Astrocyte (in vitro differentiated cells and primary cell): ENCODE measurements at regions not wholly inside any gene's neighbourhood (a gene's known extent, or its start where the extent isn't known, plus 50 kb on each side); places are given as distances from the start of the nearest gene placed in this dataset.

Experiments used
- DNase-seq: peaks from one replicate; pipeline ENCODE4 v3.0.0-alpha.2; 2010; ENCODE audit warnings: low read depth
- FAIRE-seq: peaks from 2 replicates; lab custom pipeline; 2011; peaks lifted over from hg19 to GRCh38; lab: Jason Lieb, UNC
- H2AFZ ChIP-seq: 2 replicates; pipeline ENCODE4 v1.6.0; 2012; ENCODE audit warnings: low read depth, low read length, inconsistent platforms
- H3K27ac ChIP-seq: 2 replicates; pipeline ENCODE4 v1.5.1; 2011; ENCODE audit warnings: low read depth, low read length, inconsistent platforms
- H3K27me3 ChIP-seq: 2 replicates; pipeline ENCODE4 v1.6.0; 2011; ENCODE audit warnings: low read length, inconsistent platforms; ENCODE audit not compliant: insufficient read depth
- H3K36me3 ChIP-seq: 2 replicates; pipeline ENCODE4 v1.5.1; 2011; ENCODE audit warnings: low read length, inconsistent platforms; ENCODE audit not compliant: insufficient read depth
- H3K4me1 ChIP-seq: 2 replicates; pipeline ENCODE4 v1.5.1; 2011; ENCODE audit warnings: low read length, inconsistent platforms; ENCODE audit not compliant: insufficient read depth
- H3K4me2 ChIP-seq: 2 replicates; pipeline ENCODE4 v1.6.0; 2012; ENCODE audit warnings: low read length, inconsistent platforms
- H3K4me3 ChIP-seq: 2 replicates; pipeline ENCODE4 v1.5.1; 2011; ENCODE audit warnings: low read depth, mild to moderate bottlenecking, low read length, inconsistent platforms; ENCODE audit not compliant: insufficient read depth
- H3K79me2 ChIP-seq: 2 replicates; pipeline ENCODE4 v1.6.0; 2012; ENCODE audit warnings: mild to moderate bottlenecking, low read length, inconsistent platforms; ENCODE audit not compliant: insufficient read depth
- H3K9ac ChIP-seq: 2 replicates; pipeline ENCODE4 v1.6.0; 2012; ENCODE audit warnings: mild to moderate bottlenecking, low read length, inconsistent platforms
- H3K9me3 ChIP-seq: 2 replicates; pipeline ENCODE4 v1.5.1; 2012; ENCODE audit warnings: low read depth, mild to moderate bottlenecking, low read length, inconsistent platforms; ENCODE audit not compliant: insufficient read depth
- H4K20me1 ChIP-seq: 2 replicates; pipeline ENCODE4 v1.6.0; 2012; ENCODE audit warnings: low read length, inconsistent platforms; ENCODE audit not compliant: insufficient read depth
- H3K27ac Mint-ChIP-seq: one replicate; pipeline ENCODE4 v1.8.0; 2021; ENCODE audit warnings: mild to moderate bottlenecking, mixed read lengths; ENCODE audit not compliant: unreplicated experiment
- H3K27me3 Mint-ChIP-seq: one replicate; pipeline ENCODE4 v1.8.0; 2021; ENCODE audit warnings: low read depth, mixed read lengths; ENCODE audit not compliant: unreplicated experiment
- H3K36me3 Mint-ChIP-seq: one replicate; pipeline ENCODE4 v1.8.0; 2021; ENCODE audit warnings: low read depth, mixed read lengths; ENCODE audit not compliant: unreplicated experiment
- H3K4me1 Mint-ChIP-seq: one replicate; pipeline ENCODE4 v1.8.0; 2021; ENCODE audit warnings: low read depth, mixed read lengths; ENCODE audit not compliant: unreplicated experiment
- H3K4me3 Mint-ChIP-seq: one replicate; pipeline ENCODE4 v1.8.0; 2021; ENCODE audit warnings: mild to moderate bottlenecking, moderate library complexity, mixed read lengths; ENCODE audit not compliant: unreplicated experiment
- H3K9me3 Mint-ChIP-seq: one replicate; pipeline ENCODE4 v1.8.0; 2021; ENCODE audit warnings: mild to moderate bottlenecking, mixed read lengths; ENCODE audit not compliant: unreplicated experiment
- EZH2 ChIP-seq: IDR thresholded peaks from 2 replicates; pipeline ENCODE4 v1.6.1; 2012; ENCODE audit warnings: mild to moderate bottlenecking, low read length, inconsistent platforms; ENCODE audit not compliant: insufficient read depth
- TF ChIP-seq, protein P1 (sequence below): IDR thresholded peaks from 2 replicates; pipeline ENCODE4 v1.5.1; 2011; ENCODE audit warnings: low read depth, mild to moderate bottlenecking, inconsistent platforms, low read length, moderate library complexity; ENCODE audit not compliant: insufficient read depth

DNA sequence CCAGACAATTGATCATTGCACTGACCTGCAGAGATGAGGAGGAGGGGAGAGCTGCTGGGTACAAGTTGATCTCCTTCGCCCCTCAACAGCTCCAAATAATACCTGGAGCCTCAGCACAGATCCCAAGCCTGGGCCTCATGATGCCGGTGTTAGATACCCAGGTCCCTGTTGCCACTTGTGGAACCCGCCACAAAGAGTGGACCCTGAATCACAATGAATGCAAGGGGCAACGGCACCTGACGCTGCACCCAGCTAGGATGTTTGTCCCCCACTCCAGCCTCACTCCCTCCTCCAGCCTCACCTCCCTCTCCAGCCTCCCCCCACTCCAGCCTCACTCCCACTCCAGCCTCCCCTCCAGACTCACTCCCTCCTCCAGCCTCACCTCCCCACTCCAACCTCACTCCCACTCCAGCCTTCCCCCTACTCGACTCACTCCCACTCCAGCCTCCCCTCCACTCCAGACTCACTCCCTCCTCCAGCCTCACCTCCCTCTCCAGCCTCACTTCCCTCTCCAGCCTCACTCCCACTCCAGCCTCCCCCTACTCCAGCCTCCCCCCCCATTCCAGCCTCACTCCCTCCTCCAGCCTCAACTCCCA is 879.0 kb downstream of the BRD1 start:
- H3K27me3 Mint-ChIP-seq, result peaks cover 37% of the 10 kb centered on the region
- FAIRE-seq, result no peak

DNA sequence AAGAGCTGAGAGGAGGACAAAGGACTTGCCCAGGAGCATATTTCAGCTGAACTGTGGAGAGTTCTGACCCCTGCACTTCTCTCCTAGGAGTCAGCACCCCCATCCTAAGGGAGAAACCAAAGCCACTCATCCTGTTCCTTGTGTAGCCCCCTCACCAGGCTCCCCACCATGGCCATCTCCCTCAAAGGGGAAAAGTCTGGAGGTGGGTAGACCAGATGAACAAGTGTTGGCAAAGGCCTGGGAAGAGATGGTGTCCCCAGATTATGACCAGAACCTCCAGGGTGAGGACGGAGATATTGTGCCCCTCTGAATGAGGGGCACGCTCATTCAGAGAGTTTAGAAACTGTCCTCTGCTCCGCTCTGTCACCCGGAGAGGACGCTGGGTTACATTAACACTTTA is 880.0 kb downstream of the BRD1 start:
- FAIRE-seq, result no peak
- no peak for DNase-seq
- Histone ChIP-seq H3K9me3 (peaks cover 3% of the 10 kb centered on the region), H3K79me2 (no peaks in the 10 kb centered on the region), H3K36me3 (no peaks in the 10 kb centered on the region), H3K4me3 (no peak overlapping the region), H3K27me3 (no peaks in the 10 kb centered on the region), H3K9ac (no peak overlapping the region), H2AFZ (no peak overlapping the region), H3K4me2 (no peak overlapping the region), H3K4me1 (no peaks in the 10 kb centered on the region), H4K20me1 (no peaks in the 10 kb centered on the region), H3K27ac (no peak overlapping the region)
- peaks cover 32% of the 10 kb centered on the region for H3K27me3 Mint-ChIP-seq
- H3K4me3 Mint-ChIP-seq, result no peak overlapping the region
- H3K27ac Mint-ChIP-seq, result no peak overlapping the region
- peaks cover 2% of the 10 kb centered on the region for H3K9me3 Mint-ChIP-seq
- no peak for TF ChIP-seq EZH2
- TF ChIP-seq, protein P1, sequence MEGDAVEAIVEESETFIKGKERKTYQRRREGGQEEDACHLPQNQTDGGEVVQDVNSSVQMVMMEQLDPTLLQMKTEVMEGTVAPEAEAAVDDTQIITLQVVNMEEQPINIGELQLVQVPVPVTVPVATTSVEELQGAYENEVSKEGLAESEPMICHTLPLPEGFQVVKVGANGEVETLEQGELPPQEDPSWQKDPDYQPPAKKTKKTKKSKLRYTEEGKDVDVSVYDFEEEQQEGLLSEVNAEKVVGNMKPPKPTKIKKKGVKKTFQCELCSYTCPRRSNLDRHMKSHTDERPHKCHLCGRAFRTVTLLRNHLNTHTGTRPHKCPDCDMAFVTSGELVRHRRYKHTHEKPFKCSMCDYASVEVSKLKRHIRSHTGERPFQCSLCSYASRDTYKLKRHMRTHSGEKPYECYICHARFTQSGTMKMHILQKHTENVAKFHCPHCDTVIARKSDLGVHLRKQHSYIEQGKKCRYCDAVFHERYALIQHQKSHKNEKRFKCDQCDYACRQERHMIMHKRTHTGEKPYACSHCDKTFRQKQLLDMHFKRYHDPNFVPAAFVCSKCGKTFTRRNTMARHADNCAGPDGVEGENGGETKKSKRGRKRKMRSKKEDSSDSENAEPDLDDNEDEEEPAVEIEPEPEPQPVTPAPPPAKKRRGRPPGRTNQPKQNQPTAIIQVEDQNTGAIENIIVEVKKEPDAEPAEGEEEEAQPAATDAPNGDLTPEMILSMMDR, result no peak
- H3K36me3 Mint-ChIP-seq, result no peaks in the 10 kb centered on the region
- H3K4me1 Mint-ChIP-seq, result peaks cover 13% of the 10 kb centered on the region

More for the DNA sequence above, 879.0 kb downstream of the BRD1 start:
- no peaks in the 10 kb centered on the region for H3K36me3 ChIP-seq
- H3K27ac Mint-ChIP-seq, result no peak overlapping the region
- H3K36me3 Mint-ChIP-seq, result no peaks in the 10 kb centered on the region
- no peaks in the 10 kb centered on the region for H3K4me1 ChIP-seq
- H3K4me3 Mint-ChIP-seq, result no peak overlapping the region
- no peak overlapping the region for H2AFZ ChIP-seq
- peaks cover 3% of the 10 kb centered on the region for H3K9me3 ChIP-seq
- no peak for TF ChIP-seq EZH2
- TF ChIP-seq, protein P1, result no peak
- H3K27ac ChIP-seq, result no peak overlapping the region
- H3K4me2 ChIP-seq, result no peak overlapping the region
- no peaks in the 10 kb centered on the region for H3K27me3 ChIP-seq
- peaks cover 13% of the 10 kb centered on the region for H3K4me1 Mint-ChIP-seq
- H3K9me3 Mint-ChIP-seq, result peaks cover 2% of the 10 kb centered on the region
- DNase-seq, result no peak
- H3K4me3 ChIP-seq, result no peak overlapping the region
- no peaks in the 10 kb centered on the region for H3K79me2 ChIP-seq
- no peak overlapping the region for H3K9ac ChIP-seq
- H4K20me1 ChIP-seq, result no peaks in the 10 kb centered on the region
